ENCODE measurements at regions not wholly inside any gene's neighbourhood (a gene's known extent, or its start where the extent isn't known, plus 50 kb on each side); places are given as distances from the start of the nearest gene placed in this dataset.

- dilution Hi-C loops (cut with MboI; ENCODE audit: extremely low pct_ligation_motif_present, low sequenced_read_pairs): no loop called here
- Histone ChIP-seq H2AFZ (ENCODE audit: control insufficient read depth, low read length) (no peak overlapping the region), H3K4me2 (ENCODE audit: control insufficient read depth, extremely low read depth, insufficient read depth, low read depth, low read length) (no peak overlapping the region), H3K9me3 (ENCODE audit: control insufficient read depth, low read depth, low read length) (no peaks in the 10 kb centered on the region), H3K4me1 (ENCODE audit: control insufficient read depth, extremely low read depth, insufficient read depth, low read length) (no peaks in the 10 kb centered on the region), H3K27me3 (ENCODE audit: control insufficient read depth, extremely low read depth, insufficient read depth, low read length) (no peaks in the 10 kb centered on the region), H3K36me3 (ENCODE audit: control insufficient read depth in 2 of 2, extremely low read depth in 1 of 2, insufficient read depth in 2 of 2, low read length in 2 of 2) (no peaks in the 10 kb centered on the region), H3K27ac (ENCODE audit: control insufficient read depth, insufficient read depth, low read length) (no peak overlapping the region), H3K79me2 (ENCODE audit: control insufficient read depth, insufficient read depth, low read length) (no peaks in the 10 kb centered on the region), H3K9me1 (ENCODE audit: control insufficient read depth, extremely low read depth, insufficient read depth, low read length) (no peaks in the 10 kb centered on the region), H4K20me1 (ENCODE audit: control insufficient read depth, extremely low read depth, insufficient read depth, low read length) (no peaks in the 10 kb centered on the region), H3K9ac (ENCODE audit: control insufficient read depth, extremely low read depth, insufficient read depth, low read length) (no peak overlapping the region), H3K4me3 (ENCODE audit: control insufficient read depth in 2 of 3, extremely low read depth in 1 of 3, insufficient read depth in 2 of 3, low read depth in 1 of 3, low read length in 3 of 3) (no peak overlapping the region)
- no peak for TF ChIP-seq CTCF (optimal IDR thresholded peaks at IDR 0.05 in 1 of 3, IDR thresholded peaks at IDR 0.05 in 1 of 3, conservative IDR thresholded peaks at IDR 0.05 in 1 of 3; ENCODE audit: extremely low read depth in 1 of 3, insufficient read depth in 2 of 3, low read length in 3 of 3)
- TF ChIP-seq EZH2 (IDR thresholded peaks at IDR 0.05; ENCODE audit: low read length): no peak
- no peak for FAIRE-seq
- DNase-seq (ENCODE audit: low read depth, low spot score): no peak
These were observed 1262.3 kb upstream of the PHF14 start for GRCh38 chr7:9711259-9711918.

- Histone ChIP-seq H3K27ac (ENCODE audit: control insufficient read depth, insufficient read depth, low read length) (no peak overlapping the region), H3K27me3 (ENCODE audit: control insufficient read depth, extremely low read depth, insufficient read depth, low read length) (no peaks in the 10 kb centered on the region), H3K9ac (ENCODE audit: control insufficient read depth, extremely low read depth, insufficient read depth, low read length) (no peak overlapping the region), H3K9me1 (ENCODE audit: control insufficient read depth, extremely low read depth, insufficient read depth, low read length) (no peaks in the 10 kb centered on the region), H3K4me1 (ENCODE audit: control insufficient read depth, extremely low read depth, insufficient read depth, low read length) (no peaks in the 10 kb centered on the region), H3K79me2 (ENCODE audit: control insufficient read depth, insufficient read depth, low read length) (no peaks in the 10 kb centered on the region), H4K20me1 (ENCODE audit: control insufficient read depth, extremely low read depth, insufficient read depth, low read length) (no peaks in the 10 kb centered on the region), H2AFZ (ENCODE audit: control insufficient read depth, low read length) (no peak overlapping the region), H3K4me3 (ENCODE audit: control insufficient read depth in 2 of 3, extremely low read depth in 1 of 3, insufficient read depth in 2 of 3, low read depth in 1 of 3, low read length in 3 of 3) (no peak overlapping the region), H3K36me3 (ENCODE audit: control insufficient read depth in 2 of 2, extremely low read depth in 1 of 2, insufficient read depth in 2 of 2, low read length in 2 of 2) (no peaks in the 10 kb centered on the region), H3K4me2 (ENCODE audit: control insufficient read depth, extremely low read depth, insufficient read depth, low read depth, low read length) (no peak overlapping the region), H3K9me3 (ENCODE audit: control insufficient read depth, low read depth, low read length) (peaks cover 2% of the 10 kb centered on the region)
- DNase-seq (ENCODE audit: low read depth, low spot score) (no peak), FAIRE-seq (no peak)
- no peak for TF ChIP-seq EZH2 (IDR thresholded peaks at IDR 0.05; ENCODE audit: low read length)
- no peak for TF ChIP-seq CTCF (optimal IDR thresholded peaks at IDR 0.05 in 1 of 3, IDR thresholded peaks at IDR 0.05 in 1 of 3, conservative IDR thresholded peaks at IDR 0.05 in 1 of 3; ENCODE audit: extremely low read depth in 1 of 3, insufficient read depth in 2 of 3, low read length in 3 of 3)
- dilution Hi-C loops (cut with MboI; ENCODE audit: extremely low pct_ligation_motif_present, low sequenced_read_pairs): no loop called here
These were observed 1255.5 kb upstream of the PHF14 start for GRCh38 chr7:9718071-9718661.

Measured in keratinocyte (primary cell).